ENCODE measurements at regions not wholly inside any gene's neighbourhood (a gene's known extent, or its start where the extent isn't known, plus 50 kb on each side); places are given as distances from the start of the nearest gene placed in this dataset.

GRCh38 chr10:57809961-57810360, 457.7 kb downstream of the IPMK start:
- TF ChIP-seq, protein P1, sequence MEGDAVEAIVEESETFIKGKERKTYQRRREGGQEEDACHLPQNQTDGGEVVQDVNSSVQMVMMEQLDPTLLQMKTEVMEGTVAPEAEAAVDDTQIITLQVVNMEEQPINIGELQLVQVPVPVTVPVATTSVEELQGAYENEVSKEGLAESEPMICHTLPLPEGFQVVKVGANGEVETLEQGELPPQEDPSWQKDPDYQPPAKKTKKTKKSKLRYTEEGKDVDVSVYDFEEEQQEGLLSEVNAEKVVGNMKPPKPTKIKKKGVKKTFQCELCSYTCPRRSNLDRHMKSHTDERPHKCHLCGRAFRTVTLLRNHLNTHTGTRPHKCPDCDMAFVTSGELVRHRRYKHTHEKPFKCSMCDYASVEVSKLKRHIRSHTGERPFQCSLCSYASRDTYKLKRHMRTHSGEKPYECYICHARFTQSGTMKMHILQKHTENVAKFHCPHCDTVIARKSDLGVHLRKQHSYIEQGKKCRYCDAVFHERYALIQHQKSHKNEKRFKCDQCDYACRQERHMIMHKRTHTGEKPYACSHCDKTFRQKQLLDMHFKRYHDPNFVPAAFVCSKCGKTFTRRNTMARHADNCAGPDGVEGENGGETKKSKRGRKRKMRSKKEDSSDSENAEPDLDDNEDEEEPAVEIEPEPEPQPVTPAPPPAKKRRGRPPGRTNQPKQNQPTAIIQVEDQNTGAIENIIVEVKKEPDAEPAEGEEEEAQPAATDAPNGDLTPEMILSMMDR (IDR thresholded peaks at IDR 0.05): no peak
- TF ChIP-seq POLR2A (IDR thresholded peaks at IDR 0.05): no peak
- TF ChIP-seq POLR2AphosphoS5 (IDR thresholded peaks at IDR 0.05): no peak

All from sigmoid colon (tissue), 4 donors.